GM23248 (cell line): ENCODE measurements at regions not wholly inside any gene's neighbourhood (a gene's known extent, or its start where the extent isn't known, plus 50 kb on each side); places are given as distances from the start of the nearest gene placed in this dataset.

Source experiments
- EZH2 ChIP-seq: fragments of 200-600 bp; sonication (generic); IDR thresholded peaks from 2 replicates; pipeline ENCODE4 v1.6.1; 2018; ENCODE audit warnings: antibody characterized with exemption, mild to moderate bottlenecking; ENCODE audit not compliant: insufficient read depth, poor library complexity, severe bottlenecking
- EZH2phosphoT487 ChIP-seq: fragments of 200-600 bp; sonication (generic); IDR thresholded peaks from 2 replicates; pipeline ENCODE4 v1.6.1; 2018; ENCODE audit warnings: antibody characterized with exemption, moderate library complexity, mild to moderate bottlenecking, low read depth; ENCODE audit not compliant: insufficient read depth

DNA sequence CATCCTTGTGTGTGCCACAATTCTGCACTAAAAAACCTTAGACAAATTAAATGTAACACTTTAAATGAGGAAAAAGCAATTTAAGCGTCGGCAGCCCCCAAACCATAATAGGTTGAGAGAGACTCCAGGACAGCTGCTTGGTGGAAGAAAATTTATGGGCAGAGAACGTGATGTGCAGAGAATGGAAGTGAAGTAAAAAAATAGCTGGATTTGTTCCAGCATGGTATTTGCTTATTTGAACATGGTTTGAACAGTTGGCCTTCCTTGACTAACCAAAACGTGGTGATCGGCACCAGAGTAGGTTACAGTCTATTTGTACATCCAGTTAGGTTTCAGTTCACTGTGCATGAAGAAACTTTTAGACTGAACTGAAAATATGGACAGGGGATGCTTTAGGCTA lies 343.0 kb upstream of the CPEB2 start:
- no peak for TF ChIP-seq EZH2phosphoT487
- no peak for TF ChIP-seq EZH2
